ENCODE measurements at regions not wholly inside any gene's neighbourhood (a gene's known extent, or its start where the extent isn't known, plus 50 kb on each side); places are given as distances from the start of the nearest gene placed in this dataset.

DNA sequence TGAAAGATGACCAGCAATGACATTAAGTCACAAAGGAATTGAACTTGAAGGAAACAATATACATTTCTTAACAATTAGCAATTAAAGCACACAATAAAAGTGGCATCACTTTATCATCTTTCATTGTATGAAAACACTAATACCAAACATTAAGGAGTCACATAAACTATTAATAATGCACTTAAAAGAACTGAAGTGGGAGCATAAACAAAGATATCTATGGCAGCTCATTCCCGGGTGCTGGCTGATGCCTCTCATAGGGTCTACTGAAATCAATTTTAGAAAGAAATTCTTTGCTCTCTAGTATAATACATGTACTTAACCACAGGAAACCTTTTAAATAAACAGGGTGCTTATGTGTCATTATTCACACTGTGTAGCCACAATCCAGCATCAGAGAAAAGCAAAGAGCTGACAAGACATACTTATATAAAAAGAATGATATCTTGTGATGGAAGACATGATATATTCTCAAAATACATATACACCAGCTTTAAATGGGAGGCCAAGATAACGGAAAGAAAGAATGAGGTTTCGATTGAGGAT, 1207.8 kb downstream of the EFNB2 start:
- Histone ChIP-seq H3K9me3 (ENCODE audit: low read length) (no peaks in the 10 kb centered on the region), H3K4me3 (ENCODE audit: low read length) (no peak overlapping the region), H3K79me2 (ENCODE audit: low read length) (no peaks in the 10 kb centered on the region), H3K4me1 (ENCODE audit: insufficient read depth, low read length) (no peaks in the 10 kb centered on the region), H3K27ac (ENCODE audit: low read length) (no peak overlapping the region), H3K4me2 (ENCODE audit: low read length) (no peak overlapping the region), H3K9me2 (replicated peaks; ENCODE audit: low read length) (no peaks in the 10 kb centered on the region), H2AFZ (ENCODE audit: low read length) (no peak overlapping the region), H3K9ac (ENCODE audit: low read length) (no peak overlapping the region), H3K36me3 (ENCODE audit: low read depth, low read length) (no peaks in the 10 kb centered on the region), H3F3A (ENCODE audit: low read length, unreplicated experiment) (no peaks in the 10 kb centered on the region), H4K20me1 (ENCODE audit: low read length) (no peaks in the 10 kb centered on the region), H3K27me3 (ENCODE audit: low read length) (no peaks in the 10 kb centered on the region)
- DNase-seq (no peak), ATAC-seq (no peak)
- TF ChIP-seq EZH2 (IDR thresholded peaks at IDR 0.05; ENCODE audit: low read length, unreplicated experiment), result no peak
- TF ChIP-seq EZH2phosphoT487 (IDR thresholded peaks at IDR 0.05; ENCODE audit: borderline replicate concordance, low read length), result no peak
- TF ChIP-seq, protein P1, sequence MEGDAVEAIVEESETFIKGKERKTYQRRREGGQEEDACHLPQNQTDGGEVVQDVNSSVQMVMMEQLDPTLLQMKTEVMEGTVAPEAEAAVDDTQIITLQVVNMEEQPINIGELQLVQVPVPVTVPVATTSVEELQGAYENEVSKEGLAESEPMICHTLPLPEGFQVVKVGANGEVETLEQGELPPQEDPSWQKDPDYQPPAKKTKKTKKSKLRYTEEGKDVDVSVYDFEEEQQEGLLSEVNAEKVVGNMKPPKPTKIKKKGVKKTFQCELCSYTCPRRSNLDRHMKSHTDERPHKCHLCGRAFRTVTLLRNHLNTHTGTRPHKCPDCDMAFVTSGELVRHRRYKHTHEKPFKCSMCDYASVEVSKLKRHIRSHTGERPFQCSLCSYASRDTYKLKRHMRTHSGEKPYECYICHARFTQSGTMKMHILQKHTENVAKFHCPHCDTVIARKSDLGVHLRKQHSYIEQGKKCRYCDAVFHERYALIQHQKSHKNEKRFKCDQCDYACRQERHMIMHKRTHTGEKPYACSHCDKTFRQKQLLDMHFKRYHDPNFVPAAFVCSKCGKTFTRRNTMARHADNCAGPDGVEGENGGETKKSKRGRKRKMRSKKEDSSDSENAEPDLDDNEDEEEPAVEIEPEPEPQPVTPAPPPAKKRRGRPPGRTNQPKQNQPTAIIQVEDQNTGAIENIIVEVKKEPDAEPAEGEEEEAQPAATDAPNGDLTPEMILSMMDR (conservative IDR thresholded peaks at IDR 0.05; ENCODE audit: low read depth, low read length), result no peak
- CTCF ChIA-PET, result no interaction called here
- POLR2A ChIA-PET (ENCODE audit: unreplicated experiment), result no interaction called here
- intact Hi-C loops (cut with micrococcal nuclease), result no loop called here
- no TSS peak for BruUV-seq (replicated peaks)

DNA sequence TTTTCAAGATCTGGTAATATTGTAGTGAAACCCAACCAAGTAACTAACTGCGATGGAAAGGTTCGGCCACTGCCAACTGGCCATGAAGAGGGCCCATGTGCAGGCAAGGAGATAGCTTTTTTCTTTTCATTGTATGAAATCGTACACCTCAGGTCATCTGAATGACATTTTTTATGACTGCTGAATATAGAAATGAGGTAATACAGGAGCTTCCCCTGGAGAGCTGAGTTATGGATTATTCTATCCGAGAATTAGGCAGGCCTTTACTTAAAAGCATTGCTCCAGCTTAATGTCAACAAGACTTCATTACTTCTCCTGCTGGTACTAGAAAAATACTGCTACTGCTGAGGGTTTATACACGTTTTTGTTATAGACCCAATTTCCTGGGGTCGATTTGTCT, 1215.6 kb downstream of the EFNB2 start:
- CTCF ChIA-PET, result no interaction called here
- intact Hi-C loops (cut with micrococcal nuclease), result no loop called here
- no TSS peak for BruUV-seq (replicated peaks)

DNA sequence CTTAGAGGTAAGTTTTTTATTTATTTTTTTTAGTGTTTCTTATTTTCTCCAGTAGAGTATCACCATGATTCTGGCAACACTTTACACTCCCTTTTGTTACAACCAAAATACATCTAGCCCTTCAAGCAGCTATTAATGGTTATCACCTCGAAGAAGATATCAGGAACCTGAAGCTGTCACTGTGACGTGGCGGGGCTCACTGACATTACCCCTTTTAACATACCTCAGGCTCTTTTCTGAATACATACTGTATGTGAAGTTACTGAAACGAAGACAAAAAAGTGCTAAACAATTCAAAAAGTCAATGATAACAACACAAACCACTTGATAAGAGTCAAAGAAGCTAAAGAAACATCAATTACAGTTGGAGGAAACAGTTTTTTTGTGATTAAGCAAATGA, 1218.7 kb downstream of the EFNB2 start:
- Histone ChIP-seq H3K36me3 (ENCODE audit: low read depth, low read length) (no peaks in the 10 kb centered on the region), H2AFZ (ENCODE audit: low read length) (no peak overlapping the region), H4K20me1 (ENCODE audit: low read length) (no peaks in the 10 kb centered on the region), H3K4me1 (ENCODE audit: insufficient read depth, low read length) (no peaks in the 10 kb centered on the region), H3F3A (ENCODE audit: low read length, unreplicated experiment) (no peaks in the 10 kb centered on the region), H3K9ac (ENCODE audit: low read length) (no peak overlapping the region), H3K4me3 (ENCODE audit: low read length) (no peak overlapping the region), H3K4me2 (ENCODE audit: low read length) (no peak overlapping the region), H3K9me3 (ENCODE audit: low read length) (no peaks in the 10 kb centered on the region), H3K27ac (ENCODE audit: low read length) (no peak overlapping the region), H3K9me2 (replicated peaks; ENCODE audit: low read length) (no peaks in the 10 kb centered on the region), H3K27me3 (ENCODE audit: low read length) (no peaks in the 10 kb centered on the region), H3K79me2 (ENCODE audit: low read length) (no peaks in the 10 kb centered on the region)
- intact Hi-C loops (cut with micrococcal nuclease), result no loop called here
- CTCF ChIA-PET, result no interaction called here
- DNase-seq, result no peak
- POLR2A ChIA-PET (ENCODE audit: unreplicated experiment), result interaction anchor here (0.7 kb wide), 1 partner anchor 1518 kb away, joined by 3 read pairs; no protein-coding TSS in a partner anchor
- ATAC-seq, result no peak
- TF ChIP-seq, protein P1 (conservative IDR thresholded peaks at IDR 0.05; ENCODE audit: low read depth, low read length), result no peak
- no peak for TF ChIP-seq EZH2phosphoT487 (IDR thresholded peaks at IDR 0.05; ENCODE audit: borderline replicate concordance, low read length)
- no peak for TF ChIP-seq EZH2 (IDR thresholded peaks at IDR 0.05; ENCODE audit: low read length, unreplicated experiment)
- BruUV-seq (replicated peaks), result no TSS peak

More for the DNA sequence above, 1215.6 kb downstream of the EFNB2 start:
- H3F3A ChIP-seq (ENCODE audit: low read length, unreplicated experiment), result no peaks in the 10 kb centered on the region
- no peak overlapping the region for H3K27ac ChIP-seq (ENCODE audit: low read length)
- no peaks in the 10 kb centered on the region for H3K9me2 ChIP-seq (replicated peaks; ENCODE audit: low read length)
- DNase-seq, result no peak
- TF ChIP-seq EZH2 (IDR thresholded peaks at IDR 0.05; ENCODE audit: low read length, unreplicated experiment), result no peak
- TF ChIP-seq, protein P1 (conservative IDR thresholded peaks at IDR 0.05; ENCODE audit: low read depth, low read length), result no peak
- no peak for TF ChIP-seq EZH2phosphoT487 (IDR thresholded peaks at IDR 0.05; ENCODE audit: borderline replicate concordance, low read length)
- H3K4me1 ChIP-seq (ENCODE audit: insufficient read depth, low read length), result no peaks in the 10 kb centered on the region
- no peak for ATAC-seq
- no peaks in the 10 kb centered on the region for H3K27me3 ChIP-seq (ENCODE audit: low read length)
- H2AFZ ChIP-seq (ENCODE audit: low read length), result no peak overlapping the region
- H3K36me3 ChIP-seq (ENCODE audit: low read depth, low read length), result no peaks in the 10 kb centered on the region
- H3K9ac ChIP-seq (ENCODE audit: low read length), result no peak overlapping the region
- H3K9me3 ChIP-seq (ENCODE audit: low read length), result no peaks in the 10 kb centered on the region
- no peak overlapping the region for H3K4me2 ChIP-seq (ENCODE audit: low read length)
- no peaks in the 10 kb centered on the region for H3K79me2 ChIP-seq (ENCODE audit: low read length)
- POLR2A ChIA-PET (ENCODE audit: unreplicated experiment), result no interaction called here
- H4K20me1 ChIP-seq (ENCODE audit: low read length), result no peaks in the 10 kb centered on the region
- no peak overlapping the region for H3K4me3 ChIP-seq (ENCODE audit: low read length)
